PC-9 (cell line): ENCODE measurements at regions not wholly inside any gene's neighbourhood (a gene's known extent, or its start where the extent isn't known, plus 50 kb on each side); places are given as distances from the start of the nearest gene placed in this dataset.

Source experiments
- BruUV-seq: library from RNA; stranded (reverse); fragments of 400-500 nt; replicated peaks from 2 replicates; lab custom pipeline; 2021; lab: Mats Ljungman, UMichigan
- CTCF ChIA-PET: fragments of 300-600 bp; sonication (Branson Sonifier 250); formaldehyde crosslinking; loops from one replicate; lab custom pipeline; 2022; ENCODE audit warnings: antibody characterized with exemption; lab: Charles Lee
- POLR2A ChIA-PET: fragments of 300-600 bp; sonication (Branson Sonifier 250); formaldehyde crosslinking; loops from one replicate; lab custom pipeline; 2022; ENCODE audit warnings: antibody characterized with exemption; ENCODE audit not compliant: unreplicated experiment; lab: Charles Lee
- DNase-seq, 2 experiments: peaks; one replicate each; pipeline versions ENCODE4 v3.0.0 to v3.0.0-alpha.2; 2015 to 2022; ENCODE audit warnings: mixed read lengths in 1 of 2
- H2AFZ ChIP-seq: fragments of 200-600 bp; sonication (generic); 2 replicates; pipeline ENCODE4 v1.8.1; 2017; ENCODE audit warnings: antibody characterized with exemption
- H3F3A ChIP-seq: fragments of 200-600 bp; sonication (generic); 2 replicates; pipeline ENCODE4 v1.8.1; 2017; ENCODE audit warnings: antibody characterized with exemption, mild to moderate bottlenecking, low read depth; ENCODE audit not compliant: insufficient read depth
- H3K27ac ChIP-seq: fragments of 200-600 bp; sonication (generic); 2 replicates; pipeline ENCODE4 v1.6.1; 2016; ENCODE audit warnings: mixed run types
- H3K27me3 ChIP-seq: fragments of 200-600 bp; sonication (generic); 2 replicates; pipeline ENCODE4 v1.6.1; 2016; ENCODE audit warnings: low read depth, mixed run types; ENCODE audit not compliant: insufficient read depth
- H3K36me3 ChIP-seq: fragments of 200-600 bp; sonication (generic); 2 replicates; pipeline ENCODE4 v1.6.1; 2016; ENCODE audit warnings: low read depth, mixed run types
- H3K4me1 ChIP-seq: fragments of 200-600 bp; sonication (generic); replicated peaks from 2 replicates; pipeline ENCODE4 v1.6.1; 2016; ENCODE audit warnings: mixed run types; ENCODE audit not compliant: insufficient read depth
- H3K4me2 ChIP-seq: fragments of 200-600 bp; sonication (generic); 2 replicates; pipeline ENCODE4 v1.6.1; 2017; ENCODE audit warnings: mixed run types
- H3K4me3 ChIP-seq: fragments of 200-600 bp; sonication (generic); 2 replicates; pipeline ENCODE4 v1.6.1; 2016; ENCODE audit warnings: mixed run types
- H3K79me2 ChIP-seq: fragments of 200-600 bp; sonication (generic); 2 replicates; pipeline ENCODE4 v1.6.1; 2017; ENCODE audit warnings: low read depth, mixed run types
- H3K9me2 ChIP-seq: fragments of 200-600 bp; sonication (generic); 2 replicates; pipeline ENCODE4 v1.8.1; 2017; ENCODE audit warnings: mild to moderate bottlenecking; ENCODE audit not compliant: insufficient read depth
- H3K9me3 ChIP-seq: fragments of 200-600 bp; sonication (generic); 2 replicates; pipeline ENCODE4 v1.8.1; 2016; ENCODE audit warnings: low read depth; ENCODE audit not compliant: insufficient read depth
- H4K20me1 ChIP-seq: fragments of 200-600 bp; sonication (generic); 2 replicates; pipeline ENCODE4 v1.8.1; 2017; ENCODE audit not compliant: insufficient read depth
- CTCF ChIP-seq: fragments of 200-600 bp; sonication (generic); conservative IDR thresholded peaks from 2 replicates; pipeline ENCODE4 v1.6.1; 2017; ENCODE audit warnings: mixed run types, antibody characterized with exemption, mild to moderate bottlenecking, moderate library complexity
- EZH2 ChIP-seq: fragments of 200-600 bp; sonication (generic); IDR thresholded peaks from 2 replicates; pipeline ENCODE4 v1.8.0; 2017; ENCODE audit warnings: antibody characterized with exemption, low read depth
- intact Hi-C: fragments of 100-400 bp; cut with micrococcal nuclease; formaldehyde crosslinking; loops from one replicate; pipeline ENCODE4 v1.10.0; 2022; ENCODE audit not compliant: unreplicated experiment

- POLR2A ChIA-PET, result no interaction called here
Measured at GRCh38 chr7:46215987-46216567, 295.0 kb upstream of the IGFBP3 start.

DNA sequence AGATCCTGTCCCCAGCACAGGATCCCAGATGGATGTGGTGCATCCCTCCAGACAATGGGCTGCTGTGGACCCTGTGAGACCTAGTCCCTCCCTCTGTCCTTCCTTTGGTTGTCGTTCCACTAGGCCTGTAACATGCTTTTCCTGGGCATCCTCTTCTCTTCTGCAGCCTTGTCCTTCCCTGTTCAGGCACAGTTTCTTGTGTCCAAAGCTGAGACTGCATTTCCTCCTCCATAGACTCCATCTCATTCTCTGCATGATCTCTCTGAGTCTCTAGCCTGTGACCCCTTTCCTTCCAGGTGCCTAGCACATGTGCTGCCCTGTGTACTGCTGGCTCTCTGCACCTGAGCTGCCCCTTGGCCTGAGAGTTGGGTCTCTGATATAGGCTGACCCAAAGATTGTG is 293.5 kb upstream of the IGFBP3 start:
- H3K4me2 ChIP-seq, result no peak overlapping the region
- ChIA-PET POLR2A (no interaction called here), CTCF (interaction anchor here (1.1 kb wide), 1 partner anchor 292 kb away, joined by 3 read pairs; no protein-coding TSS in a partner anchor)
- no peak for DNase-seq
- H3F3A ChIP-seq, result no peaks in the 10 kb centered on the region
- no peak overlapping the region for H2AFZ ChIP-seq
- peaks cover 6% of the 10 kb centered on the region for H3K4me1 ChIP-seq
- no peaks in the 10 kb centered on the region for H3K9me2 ChIP-seq
- H3K9me3 ChIP-seq, result no peaks in the 10 kb centered on the region
- H3K27me3 ChIP-seq, result no peaks in the 10 kb centered on the region
- no peaks in the 10 kb centered on the region for H4K20me1 ChIP-seq
- TF ChIP-seq EZH2 (no peak), CTCF (no peak)
- H3K27ac ChIP-seq, result no peak overlapping the region
- no TSS peak for BruUV-seq
- H3K4me3 ChIP-seq, result no peak overlapping the region
- no peaks in the 10 kb centered on the region for H3K79me2 ChIP-seq
- no peaks in the 10 kb centered on the region for H3K36me3 ChIP-seq
- intact Hi-C loops, result no loop called here

More at GRCh38 chr7:46215987-46216567, 295.0 kb upstream of the IGFBP3 start:
- Histone ChIP-seq H3K27ac (no peak overlapping the region), H3K9me3 (no peaks in the 10 kb centered on the region), H3K4me3 (no peak overlapping the region), H4K20me1 (no peaks in the 10 kb centered on the region), H3K4me2 (no peak overlapping the region), H3K9me2 (no peaks in the 10 kb centered on the region), H3K79me2 (no peaks in the 10 kb centered on the region), H3K27me3 (no peaks in the 10 kb centered on the region), H3K36me3 (no peaks in the 10 kb centered on the region), H3K4me1 (peaks cover 22% of the 10 kb centered on the region), H2AFZ (no peak overlapping the region), H3F3A (no peaks in the 10 kb centered on the region)
- intact Hi-C loops, result no loop called here
- no peak for DNase-seq
- CTCF ChIA-PET, result no interaction called here
- no peak for TF ChIP-seq EZH2
- no peak for TF ChIP-seq CTCF
- BruUV-seq, result no TSS peak

DNA sequence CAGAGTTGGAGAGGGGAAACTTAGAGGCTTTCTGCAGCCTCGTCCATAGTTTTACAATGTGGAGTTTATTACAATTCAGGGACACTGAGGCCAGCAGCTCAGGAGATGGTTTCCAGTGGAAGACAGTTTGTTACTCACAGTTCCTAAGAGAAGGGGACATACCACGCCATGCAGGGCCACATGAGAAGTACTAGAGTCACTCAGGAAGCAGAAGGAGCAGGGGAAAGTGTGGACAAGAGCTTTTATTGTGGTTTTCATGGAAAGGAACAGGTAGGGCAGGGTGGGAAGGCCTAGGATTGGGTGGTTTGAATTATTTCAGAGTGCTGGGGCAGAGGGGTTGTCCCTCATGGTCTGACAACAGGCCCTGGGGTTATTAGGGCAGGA is 292.1 kb upstream of the IGFBP3 start:
- no peak overlapping the region for H3K4me2 ChIP-seq
- CTCF ChIA-PET, result no interaction called here
- BruUV-seq, result no TSS peak

More for the DNA sequence above, 292.1 kb upstream of the IGFBP3 start:
- H3K9me2 ChIP-seq, result no peaks in the 10 kb centered on the region
- no peaks in the 10 kb centered on the region for H3K4me1 ChIP-seq
- intact Hi-C loops, result no loop called here
- no peaks in the 10 kb centered on the region for H4K20me1 ChIP-seq
- H3K9me3 ChIP-seq, result no peaks in the 10 kb centered on the region
- no peak overlapping the region for H3K4me3 ChIP-seq
- H3K27ac ChIP-seq, result no peak overlapping the region
- H3F3A ChIP-seq, result no peaks in the 10 kb centered on the region
- TF ChIP-seq CTCF, result no peak
- TF ChIP-seq EZH2, result no peak
- no peaks in the 10 kb centered on the region for H3K27me3 ChIP-seq
- no peaks in the 10 kb centered on the region for H3K36me3 ChIP-seq
- H3K79me2 ChIP-seq, result no peaks in the 10 kb centered on the region
- DNase-seq, result no peak
- POLR2A ChIA-PET, result no interaction called here
- no peak overlapping the region for H2AFZ ChIP-seq
